ENCODE measurements at regions not wholly inside any gene's neighbourhood (a gene's known extent, or its start where the extent isn't known, plus 50 kb on each side); places are given as distances from the start of the nearest gene placed in this dataset.

DNA sequence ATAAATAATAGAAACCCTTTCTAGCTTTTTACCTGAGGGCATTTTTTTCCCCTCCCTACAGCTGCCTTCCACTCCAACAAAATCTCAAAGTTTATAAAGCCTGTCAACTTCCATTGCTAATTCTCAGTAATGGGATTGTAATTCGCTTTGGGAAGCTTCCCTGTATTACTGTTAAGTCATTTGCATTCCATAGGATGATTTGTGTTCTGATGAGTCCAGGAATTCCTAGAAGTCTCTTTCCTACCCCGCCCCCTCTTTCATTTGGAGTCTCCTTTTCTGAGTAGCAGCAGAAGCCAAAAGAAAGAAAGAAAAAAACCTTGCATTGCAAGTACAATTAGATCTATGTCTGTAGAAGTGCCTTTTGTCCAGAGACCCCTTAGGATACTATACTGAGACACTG, 1033.3 kb downstream of the IGSF11 start:
- no peak for DNase-seq

DNA sequence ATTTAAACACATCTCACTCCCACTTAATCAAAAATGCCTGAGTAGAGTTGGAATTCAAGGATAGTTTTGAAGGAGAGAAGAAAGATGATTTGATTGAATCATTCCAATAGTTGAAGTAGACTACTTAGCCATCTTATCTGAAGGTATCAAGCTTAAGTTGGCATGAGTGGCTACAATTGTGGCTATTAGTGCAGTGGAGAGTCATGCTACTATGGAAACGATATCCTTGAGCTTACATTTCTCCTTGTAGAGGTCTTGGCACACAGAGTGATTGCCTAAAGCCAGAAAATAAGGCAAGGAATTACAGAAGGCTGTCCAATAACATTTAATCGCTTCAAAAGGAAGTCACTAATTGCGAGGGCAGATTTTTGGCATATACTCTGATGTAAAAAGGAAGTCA, 1022.7 kb downstream of the IGSF11 start:
- no peak for DNase-seq

DNA sequence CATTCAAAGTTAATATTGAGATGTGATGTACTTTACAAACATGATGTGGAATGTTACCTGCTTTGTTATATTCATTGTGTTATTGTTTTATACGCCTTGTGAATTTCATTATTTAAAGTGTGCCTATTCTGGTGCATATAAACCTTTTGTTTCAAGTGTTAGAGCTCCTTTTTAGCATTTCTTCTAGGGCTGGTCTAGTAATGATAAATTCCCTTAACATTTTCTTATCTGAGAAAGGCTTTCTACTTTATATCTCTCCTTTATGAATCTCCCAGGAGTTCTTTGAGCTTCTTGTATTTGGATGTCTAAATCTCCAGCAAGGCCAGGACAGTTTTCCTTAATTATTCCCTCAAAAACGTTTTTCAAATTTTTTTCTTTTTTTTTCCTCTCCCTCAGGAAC, 1005.6 kb downstream of the IGSF11 start:
- no peak for DNase-seq

DNA sequence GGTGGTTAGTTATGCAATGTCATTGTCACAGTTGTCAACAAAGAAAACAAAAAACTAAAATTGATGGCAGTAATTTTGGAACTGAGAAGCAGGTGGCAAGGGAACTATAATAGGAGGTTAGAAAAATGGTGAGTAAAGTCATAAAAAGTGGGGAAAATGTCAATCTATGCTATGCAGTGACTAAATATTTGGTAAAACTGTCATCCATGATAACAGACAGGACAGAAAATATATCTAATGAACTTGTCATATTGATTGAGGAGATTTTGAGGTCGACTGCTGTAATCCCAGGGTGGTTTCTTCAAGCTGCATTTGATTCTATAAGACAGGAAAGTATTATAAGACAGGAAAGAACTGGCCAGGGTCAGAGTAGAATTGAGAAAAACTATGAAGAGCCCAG, 998.4 kb downstream of the IGSF11 start:
- DNase-seq, result no peak

DNA sequence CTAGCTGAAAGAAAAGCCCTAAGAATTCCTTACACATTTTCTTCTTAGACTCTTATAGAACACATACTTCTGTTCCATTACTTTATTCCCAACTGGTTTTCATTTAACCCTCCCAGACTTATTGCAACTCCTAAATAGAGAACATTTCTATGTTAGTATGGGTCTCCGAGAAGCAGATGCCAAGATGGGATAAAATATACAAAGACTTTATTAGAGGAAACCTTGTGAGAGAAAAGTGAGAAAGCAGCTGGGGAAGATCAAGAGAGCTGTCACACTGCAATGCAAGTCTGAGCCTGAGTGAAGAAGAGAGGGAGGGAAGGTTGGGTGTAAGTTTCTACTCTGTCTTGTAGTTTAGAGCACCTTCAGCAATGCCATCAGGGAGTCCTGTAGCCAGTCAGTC, 979.3 kb downstream of the IGSF11 start:
- no peak for DNase-seq

DNA sequence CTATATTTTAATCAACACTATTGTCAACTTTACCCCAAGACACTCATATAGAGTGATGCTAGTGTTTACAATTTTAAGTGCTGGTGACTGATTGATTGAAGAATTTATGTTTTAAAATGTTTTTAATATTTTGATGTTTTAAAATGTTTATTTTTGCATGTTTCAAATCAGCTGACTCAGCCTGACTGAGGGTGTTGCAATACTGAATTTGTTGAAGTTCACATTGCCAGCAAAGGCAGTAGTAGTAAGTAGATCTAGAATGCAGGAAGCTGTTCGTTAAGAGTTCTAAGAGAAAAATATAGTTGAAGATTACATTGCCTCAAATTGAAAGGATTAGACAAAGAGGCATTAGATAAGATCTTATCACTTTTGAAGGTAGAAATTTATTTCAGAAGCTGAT, 977.6 kb downstream of the IGSF11 start:
- DNase-seq, result no peak

DNA sequence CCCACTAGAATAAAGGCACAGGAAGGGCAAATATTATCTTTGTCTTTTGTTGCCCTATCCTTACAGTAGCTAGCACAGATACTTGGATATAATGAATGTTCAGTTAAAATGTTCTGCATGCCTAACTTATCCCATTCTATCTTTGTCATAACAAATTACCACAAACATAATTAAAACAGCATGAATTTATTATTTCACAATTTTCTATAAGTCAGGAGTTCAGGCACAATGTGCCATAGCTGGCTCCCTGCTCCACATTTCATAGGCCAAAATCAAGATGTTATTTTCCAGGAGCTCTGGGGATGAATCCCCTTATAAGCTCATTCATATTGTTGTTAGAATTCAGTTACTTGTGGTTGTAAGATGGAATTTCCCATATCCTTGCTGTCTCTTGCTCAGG, 975.5 kb downstream of the IGSF11 start:
- no peak for DNase-seq

DNA sequence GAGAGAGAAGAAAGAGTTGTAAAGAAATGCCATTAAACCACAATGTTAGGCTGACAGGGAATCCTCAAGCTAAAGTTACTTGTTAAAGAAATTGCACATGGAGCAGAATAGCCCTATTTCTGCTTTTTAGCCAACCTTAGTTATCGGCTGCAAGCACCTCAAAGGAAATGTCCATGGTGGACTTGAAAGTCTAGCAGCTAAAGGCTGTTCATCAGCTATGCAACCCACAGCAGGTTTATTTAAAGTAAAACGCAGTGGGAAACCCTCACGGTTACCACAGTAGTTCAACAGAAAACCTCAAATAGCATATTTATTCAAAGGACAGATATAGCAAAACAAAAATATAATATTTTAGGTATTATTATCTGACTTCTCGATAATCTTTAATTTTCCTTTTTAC, 967.2 kb downstream of the IGSF11 start:
- no peak for DNase-seq

DNA sequence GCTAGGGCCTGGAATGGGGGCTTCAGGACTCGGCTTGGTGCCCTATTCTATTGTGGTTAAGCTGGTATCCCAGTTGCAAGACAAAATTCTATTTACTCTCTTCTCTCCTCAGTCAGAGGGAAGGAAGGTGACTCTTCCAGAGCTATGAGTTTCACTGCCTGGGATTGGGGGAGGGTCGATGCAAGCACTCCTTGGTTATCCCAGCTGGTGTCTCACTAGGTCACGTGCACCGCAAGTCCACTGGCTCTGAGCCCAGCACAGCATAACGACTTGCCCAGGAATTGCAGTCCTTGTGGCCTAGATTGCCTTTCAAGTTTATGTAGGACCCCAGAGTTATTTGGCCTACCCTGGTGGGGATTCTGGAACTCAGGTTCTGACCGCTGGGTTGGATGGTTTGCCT, 958.8 kb downstream of the IGSF11 start:
- DNase-seq, result no peak

DNA sequence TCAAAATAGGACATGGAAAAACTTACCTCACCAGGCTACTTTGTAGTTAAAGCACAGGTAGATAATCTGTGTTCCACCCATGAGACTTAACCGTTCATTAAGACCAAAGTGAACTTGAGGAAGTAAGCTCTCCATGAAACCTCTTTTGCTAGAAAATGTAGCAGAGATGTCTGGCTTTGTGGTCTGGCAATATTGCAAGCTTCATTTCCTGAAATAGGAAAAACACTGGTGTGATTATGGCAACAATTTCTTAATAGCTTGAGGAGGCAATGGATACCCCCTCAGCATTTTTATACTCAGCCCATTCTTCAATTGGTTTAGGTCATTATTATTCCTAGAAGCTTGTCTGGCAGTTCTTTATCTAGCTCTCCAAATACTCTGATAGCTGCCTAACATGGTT, 957.3 kb downstream of the IGSF11 start:
- no peak for DNase-seq

DNA sequence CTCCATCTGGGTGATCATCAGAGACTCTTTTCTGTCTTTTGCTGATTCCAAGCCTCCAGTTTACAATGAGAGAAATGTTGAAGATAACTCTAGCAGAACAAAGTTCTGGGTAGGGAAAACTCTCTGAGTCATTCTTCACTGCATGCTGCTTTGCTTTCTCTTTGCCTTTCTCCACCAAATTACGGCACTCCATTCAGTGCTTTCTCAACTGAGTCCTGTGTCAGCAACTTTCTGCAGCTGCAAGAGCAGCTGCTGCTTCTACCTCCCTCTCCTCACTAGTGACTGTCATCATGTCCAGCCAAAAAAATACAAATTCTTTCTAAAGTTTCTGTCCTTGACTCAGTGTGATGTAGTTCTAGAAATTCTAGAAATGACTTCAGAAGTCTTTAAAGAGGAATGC, 953.8 kb downstream of the IGSF11 start:
- no peak for DNase-seq

DNA sequence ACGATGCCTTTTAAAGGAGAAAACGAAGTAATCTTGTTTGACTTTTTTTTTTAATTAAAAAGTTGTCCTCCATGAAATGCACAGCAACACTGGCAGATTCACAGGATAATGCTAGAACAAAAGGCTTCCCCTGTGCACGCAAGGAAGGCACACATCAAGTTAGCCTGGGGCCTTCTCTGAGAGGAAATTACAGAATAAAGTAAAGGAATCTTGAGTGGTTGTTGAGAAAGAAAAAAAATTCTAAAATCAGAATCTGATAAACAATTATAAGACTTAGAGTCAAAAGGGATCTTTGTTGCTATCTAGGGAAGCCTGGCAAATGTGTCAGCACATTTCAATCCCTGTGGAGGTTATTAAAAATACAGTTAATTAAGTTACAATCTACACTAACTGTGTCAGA, 946.0 kb downstream of the IGSF11 start:
- DNase-seq, result no peak

DNA sequence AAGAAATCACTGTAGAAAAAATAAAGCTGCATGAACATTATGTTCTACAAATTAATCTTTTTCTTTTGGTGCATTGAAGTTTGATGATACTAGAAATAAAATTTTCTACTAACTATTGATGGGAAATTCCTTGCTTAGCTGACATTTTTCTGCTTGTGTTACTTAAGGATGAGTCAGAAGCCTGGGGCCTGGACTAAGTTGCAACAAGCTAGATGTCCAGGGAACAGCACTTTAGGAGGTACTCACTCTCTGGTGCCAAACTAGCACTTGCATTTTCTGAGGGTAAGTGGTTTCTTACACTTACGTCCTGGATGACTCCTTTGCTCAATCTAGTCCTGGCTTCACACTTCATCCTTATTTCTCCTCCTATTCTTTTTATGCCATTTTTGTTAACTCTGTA, 945.1 kb downstream of the IGSF11 start:
- no peak for DNase-seq

DNA sequence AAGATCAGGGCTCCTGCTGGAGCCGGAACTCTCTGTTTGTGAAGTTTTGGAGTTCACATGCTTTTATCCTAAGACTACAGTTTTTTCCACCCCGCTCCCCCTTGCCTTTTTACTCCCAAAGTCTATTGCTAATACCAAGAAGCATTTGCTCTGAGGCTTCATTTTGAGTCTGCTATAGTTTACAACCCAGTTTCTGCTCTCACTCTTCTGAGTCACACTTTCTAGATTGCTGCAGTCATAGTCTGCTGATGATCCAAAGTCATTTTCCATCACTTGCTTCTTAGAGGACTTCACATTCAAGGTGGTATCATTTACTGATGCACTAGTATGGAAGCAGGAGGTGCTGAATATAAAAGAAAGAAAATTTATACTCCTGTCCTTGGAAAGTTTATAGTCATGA, 937.4 kb downstream of the IGSF11 start:
- no peak for DNase-seq

DNA sequence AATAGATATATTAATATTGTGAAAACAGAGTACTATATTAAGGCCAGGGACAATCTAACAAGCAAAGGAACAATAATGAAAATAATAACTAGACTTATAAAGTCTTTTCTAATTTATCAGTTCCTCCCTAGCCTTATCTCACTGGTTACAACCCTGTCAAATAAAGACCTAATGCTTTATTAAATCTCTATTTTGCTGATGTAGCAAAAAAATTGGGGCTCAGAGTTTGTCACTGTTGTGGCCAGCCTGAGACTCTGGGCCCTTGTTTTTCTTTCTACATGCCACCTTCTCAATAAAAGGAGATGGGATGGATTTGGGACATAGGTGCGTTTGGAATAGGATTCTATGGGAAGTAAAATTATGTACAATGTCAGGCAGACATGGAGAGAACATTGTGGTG, 937.0 kb downstream of the IGSF11 start:
- no peak for DNase-seq

DNA sequence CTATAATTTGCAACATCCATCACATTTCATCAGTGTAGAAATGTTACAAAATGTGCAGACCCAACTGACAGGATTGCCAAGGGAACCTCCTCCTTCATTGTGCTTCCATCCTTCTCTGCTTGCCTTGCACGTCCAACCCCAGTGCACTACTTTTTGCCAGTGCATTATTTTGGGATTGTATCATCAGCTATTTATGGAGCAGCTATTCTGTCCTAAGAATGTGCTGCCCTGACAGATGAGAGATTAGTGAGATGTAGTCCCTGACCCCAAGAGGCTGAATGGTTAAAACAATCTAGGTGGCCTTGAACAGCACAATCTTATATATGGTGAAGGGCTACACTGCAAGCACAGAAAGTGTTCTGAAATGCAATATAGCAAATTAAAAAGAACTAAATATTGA, 935.8 kb downstream of the IGSF11 start:
- DNase-seq, result no peak

DNA sequence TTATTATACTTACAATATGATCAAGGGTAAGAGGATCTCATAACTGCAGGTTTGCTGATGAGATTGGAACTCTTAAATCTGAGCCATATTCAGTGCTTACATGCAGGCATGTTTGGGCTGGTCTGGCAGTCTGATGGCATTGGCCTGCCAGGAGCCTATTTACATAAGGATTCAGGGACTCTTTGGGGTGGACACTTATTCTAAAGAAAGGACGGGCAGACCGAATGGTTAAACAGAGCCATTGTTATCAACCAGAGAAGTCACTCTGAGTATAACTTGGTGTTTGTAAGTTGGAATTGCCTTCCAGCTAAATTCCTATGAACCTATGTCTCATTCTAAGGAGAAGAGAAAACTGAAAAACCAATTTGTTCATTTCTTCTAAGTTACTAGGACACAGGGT, 932.8 kb downstream of the IGSF11 start:
- no peak for DNase-seq

DNA sequence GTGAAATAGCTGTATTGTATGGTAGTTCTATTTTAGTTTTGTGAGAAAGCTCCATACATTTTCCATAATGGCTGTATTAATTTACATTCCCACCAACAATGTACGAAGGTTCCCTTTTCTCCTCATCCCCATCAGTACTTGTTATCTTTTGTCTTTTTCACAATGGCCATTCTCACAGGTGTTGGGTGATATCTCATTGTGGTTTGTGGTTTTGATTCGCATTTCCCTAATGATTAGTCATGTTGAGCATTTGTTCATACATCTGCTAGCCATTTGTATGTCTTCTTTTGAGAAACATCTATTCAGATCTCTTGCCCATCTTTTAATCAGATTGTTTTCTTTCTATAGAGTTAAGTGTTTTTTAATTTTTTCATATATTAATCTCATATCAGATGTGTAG, 931.9 kb downstream of the IGSF11 start:
- DNase-seq, result no peak

DNA sequence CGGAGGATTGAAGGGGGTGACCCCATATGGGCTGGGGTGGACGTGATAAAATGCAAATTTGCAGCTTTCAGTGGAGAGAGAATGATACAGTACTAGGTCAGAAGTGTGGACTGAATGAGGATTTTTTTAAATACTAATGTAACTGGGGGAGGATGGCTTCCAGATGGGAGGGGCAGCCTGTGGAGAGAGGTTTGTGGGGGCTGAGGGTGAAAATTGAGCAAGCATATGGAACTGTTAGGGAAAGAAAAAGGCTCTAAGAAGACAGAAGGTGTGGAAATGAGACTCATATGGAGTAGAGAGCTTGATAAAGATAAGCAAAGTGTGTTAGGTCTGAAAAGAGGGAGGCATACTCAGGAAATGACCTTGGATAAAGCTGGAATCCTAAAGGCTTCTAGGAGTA, 926.4 kb downstream of the IGSF11 start:
- no peak for DNase-seq

DNA sequence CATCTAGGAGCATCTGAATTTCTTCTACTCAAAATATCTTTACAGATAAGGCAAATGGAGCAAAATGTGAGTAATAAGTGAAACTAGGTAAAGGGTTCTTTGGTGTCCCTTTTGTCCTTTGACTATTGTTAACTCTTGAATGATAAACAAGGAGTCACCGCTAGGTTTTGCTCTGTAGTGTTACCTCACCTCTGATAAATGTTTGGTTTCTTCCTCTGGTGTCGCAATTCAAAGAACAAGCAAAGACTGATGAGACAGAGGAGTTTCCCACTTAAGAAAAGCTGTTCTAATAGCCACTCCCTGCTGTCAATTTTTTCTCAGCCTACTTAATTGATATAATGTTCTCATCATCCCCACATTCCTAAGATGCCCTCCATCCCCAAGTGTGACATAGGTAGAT, 925.9 kb downstream of the IGSF11 start:
- no peak for DNase-seq

DNA sequence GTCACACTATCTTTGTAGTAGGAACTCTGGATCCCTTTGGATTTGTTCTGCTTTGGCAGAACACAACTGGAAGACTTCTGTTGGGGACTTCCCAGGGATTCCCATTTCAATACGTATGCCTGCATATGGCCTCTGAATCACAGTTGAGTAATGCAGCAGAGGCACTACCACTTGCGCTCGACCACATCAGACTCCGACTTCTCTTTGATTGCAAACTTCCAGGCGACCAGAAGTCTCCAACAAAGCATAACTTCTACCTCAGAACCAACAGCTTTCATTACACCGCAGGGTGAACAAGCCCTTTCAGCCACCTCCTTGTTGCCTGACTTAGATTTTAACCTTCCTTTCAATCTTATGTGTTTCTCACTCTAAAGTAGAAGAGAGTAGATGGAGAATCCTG, 924.4 kb downstream of the IGSF11 start:
- DNase-seq, result no peak

DNA sequence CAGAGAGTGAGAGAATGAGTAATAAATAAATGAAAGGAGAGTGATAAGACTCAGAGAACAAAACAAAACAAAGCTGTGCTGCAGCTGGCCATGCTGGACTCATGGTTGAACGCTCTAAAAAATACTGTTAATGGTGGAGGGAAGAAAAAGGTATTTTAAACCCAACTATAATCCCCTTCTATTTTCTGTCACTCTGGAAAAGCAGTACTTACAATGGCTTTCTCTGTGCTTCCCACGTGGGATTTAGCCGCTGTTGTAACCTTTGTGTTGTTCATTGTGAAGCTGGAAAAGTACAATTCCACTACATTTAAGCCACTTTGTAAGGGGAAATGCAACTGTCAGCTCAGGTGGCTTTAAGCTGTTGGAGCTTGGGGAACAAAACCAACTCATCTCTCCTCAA, 917.7 kb downstream of the IGSF11 start:
- no peak for DNase-seq

DNA sequence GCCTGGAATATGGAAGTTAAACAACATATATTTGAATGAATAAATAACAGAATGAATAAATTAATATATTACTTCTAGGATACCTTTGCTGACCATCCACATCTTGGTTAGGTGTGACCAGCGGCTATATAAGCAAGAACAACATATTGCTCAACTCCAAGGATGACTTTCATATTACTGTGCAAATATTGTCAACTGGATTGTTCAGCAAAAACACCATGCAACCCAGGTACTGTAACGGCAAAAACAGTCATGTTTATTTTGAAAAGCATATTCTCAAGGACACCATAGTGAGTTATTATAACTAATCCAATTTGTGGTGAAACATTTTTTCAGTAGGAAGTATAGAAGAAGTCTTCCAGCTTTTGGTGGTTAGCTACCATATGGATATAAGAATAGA, 907.9 kb downstream of the IGSF11 start:
- no peak for DNase-seq

DNA sequence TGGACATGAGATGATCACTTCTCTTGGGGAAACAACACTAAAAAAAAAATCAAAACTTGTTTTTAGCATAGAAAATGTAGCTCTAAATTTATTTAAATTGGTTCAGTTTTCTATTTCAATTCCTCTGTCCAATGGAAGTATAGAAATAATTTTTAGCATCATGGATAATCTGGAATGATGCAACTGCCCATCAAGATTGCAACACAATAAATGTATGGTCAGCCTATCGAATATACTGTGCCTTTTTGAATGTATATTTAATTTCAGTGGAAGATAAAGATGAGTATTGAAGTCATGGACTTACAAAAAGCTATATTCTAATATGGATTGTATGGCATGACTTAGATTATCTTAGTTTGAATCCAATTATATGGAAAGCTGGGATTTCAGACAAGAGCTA, 906.7 kb downstream of the IGSF11 start:
- no peak for DNase-seq

DNA sequence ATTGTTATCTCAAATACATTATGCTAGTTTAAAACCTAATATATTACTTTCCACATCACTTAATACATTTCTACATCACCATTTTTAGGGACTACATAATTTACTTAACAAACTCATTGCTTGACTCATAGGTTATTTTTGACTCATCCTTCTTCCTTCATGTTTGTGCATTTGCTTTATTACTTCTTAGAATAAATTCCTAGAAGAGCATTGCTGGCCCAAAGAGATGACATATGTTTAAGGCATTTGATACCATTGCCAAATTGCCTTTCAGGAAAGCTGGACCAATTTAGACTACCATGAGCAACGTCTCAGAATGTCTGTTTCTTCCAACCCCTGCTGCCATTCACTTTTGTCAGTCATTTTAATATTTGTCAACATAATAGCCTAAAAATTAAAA, 905.8 kb downstream of the IGSF11 start:
- no peak for DNase-seq

DNA sequence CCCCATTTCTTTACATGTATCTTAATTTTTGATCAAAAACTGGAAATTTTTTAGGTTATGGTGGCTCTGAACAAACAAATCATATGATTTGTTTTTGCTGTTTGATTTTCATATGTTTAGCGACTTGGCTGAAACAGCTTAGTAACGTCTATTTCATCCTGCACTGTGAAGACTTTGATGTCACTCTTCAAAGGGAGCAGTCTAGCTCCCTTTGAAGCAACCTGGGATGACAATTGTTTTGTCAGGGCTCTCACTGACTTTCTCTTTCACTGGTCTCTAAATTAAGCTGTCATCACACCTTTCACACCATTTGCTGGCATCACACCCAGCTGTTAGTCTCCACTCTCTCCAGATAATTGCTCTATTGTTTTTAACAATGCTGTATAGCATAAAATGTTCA, 896.9 kb downstream of the IGSF11 start:
- DNase-seq, result no peak

DNA sequence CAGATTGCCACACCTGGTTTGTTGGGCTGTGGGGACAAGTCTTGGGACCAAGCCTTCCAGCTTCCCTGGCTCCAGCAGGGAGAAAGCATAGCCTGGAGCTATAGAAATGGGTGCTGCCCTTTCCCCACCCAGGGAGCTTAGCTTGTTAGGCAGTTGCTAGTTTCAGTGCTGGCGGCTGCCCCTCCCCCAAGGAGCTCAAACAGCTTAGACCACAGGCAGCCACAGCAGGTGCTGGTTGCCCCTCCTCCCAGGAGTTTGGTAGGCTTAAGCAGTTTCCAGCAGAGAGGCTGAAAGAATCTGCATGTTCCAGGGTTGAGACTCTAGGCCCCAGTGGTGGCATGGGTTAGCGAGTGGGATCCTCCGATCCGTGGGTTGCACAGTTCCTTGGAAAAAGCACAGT, 889.7 kb downstream of the IGSF11 start:
- DNase-seq, result no peak

Data from HCEC 1CT (cell line).